HCEC 1CT (cell line): ENCODE measurements at regions not wholly inside any gene's neighbourhood (a gene's known extent, or its start where the extent isn't known, plus 50 kb on each side); places are given as distances from the start of the nearest gene placed in this dataset.
"Not testable (repeated sequence)": the region's sequence is repeated elsewhere in the genome, so short reads cannot be mapped to it uniquely, and the experiment has no call there.

ENCODE experiments used
- DNase-seq: peaks from one replicate; pipeline ENCODE4 v3.0.0-alpha.2; 2017

DNA sequence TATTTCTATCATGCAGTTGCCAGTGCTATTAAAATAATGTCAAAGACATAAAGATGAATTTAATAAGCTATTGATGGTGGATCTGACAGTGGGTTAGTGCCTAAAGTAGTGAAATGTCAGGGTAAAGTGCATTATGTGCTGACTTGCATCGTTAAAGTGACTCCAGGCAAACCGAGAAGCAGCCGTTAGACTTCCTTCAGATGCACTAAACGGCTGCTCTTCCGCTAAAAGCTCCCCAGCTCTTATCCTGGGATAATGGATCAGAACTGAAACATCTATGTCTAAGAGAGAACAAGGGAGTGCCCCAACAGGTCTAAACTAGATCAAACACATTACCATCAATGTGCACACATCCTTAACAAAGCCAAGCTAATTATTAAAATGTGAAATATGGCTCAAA, 468.2 kb downstream of the NTRK2 start:
- no peak for DNase-seq

DNA sequence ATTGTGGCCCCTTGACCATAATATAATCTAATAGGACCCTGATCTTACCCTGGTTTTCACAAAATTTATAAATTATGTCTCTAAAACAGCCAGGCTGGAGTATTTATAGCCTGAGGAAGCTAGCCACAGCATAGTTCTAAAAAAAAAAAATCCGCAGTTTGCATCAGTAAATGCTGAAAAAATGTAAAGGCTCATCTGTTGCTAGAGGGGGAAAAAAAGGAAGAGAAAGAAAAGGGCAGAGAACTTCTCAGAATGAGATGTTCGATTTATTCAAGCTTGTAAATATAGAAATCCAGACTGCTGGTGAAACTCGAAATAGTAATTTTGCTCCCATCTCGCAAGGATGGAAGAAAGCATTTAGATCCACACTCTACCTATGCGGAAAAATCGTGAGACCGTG, 467.5 kb downstream of the NTRK2 start:
- DNase-seq: no peak

DNA sequence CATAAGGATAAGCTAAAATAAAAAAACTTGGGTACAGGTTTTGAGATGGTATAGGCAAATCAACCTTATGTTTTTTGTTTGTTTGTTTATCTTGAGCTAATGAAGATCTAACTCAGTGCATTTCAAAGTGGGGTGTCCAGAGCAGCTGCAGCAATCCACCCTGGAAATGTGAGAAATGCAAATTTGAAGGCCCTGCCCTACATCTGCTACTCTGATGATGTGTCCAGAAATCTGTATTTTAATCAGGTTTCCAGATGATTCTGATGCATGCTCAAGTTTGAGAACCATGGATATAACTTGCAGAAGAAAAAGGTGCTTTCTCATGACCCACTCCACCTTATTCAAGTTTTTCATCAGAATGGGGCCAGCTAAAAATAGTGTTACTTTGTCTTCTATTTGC, 467.0 kb downstream of the NTRK2 start:
- no peak for DNase-seq

DNA sequence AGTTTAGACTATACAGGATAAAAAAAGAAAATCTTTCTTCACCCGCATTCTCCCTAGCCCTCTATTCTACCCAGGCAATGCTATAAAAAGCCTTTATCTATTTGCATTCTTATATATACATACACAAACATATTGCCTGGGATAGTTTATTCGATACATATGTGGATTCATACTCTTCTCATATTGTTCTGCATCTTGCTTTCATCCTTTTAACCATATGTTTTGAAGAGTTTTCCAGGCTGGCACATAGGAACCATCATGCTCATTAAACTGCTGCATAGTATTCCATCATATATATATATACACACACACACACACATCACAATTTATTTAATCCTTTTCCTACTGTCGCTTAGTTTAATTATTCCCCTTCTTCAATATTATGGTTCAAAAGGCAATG, 461.2 kb downstream of the NTRK2 start:
- no peak for DNase-seq

DNA sequence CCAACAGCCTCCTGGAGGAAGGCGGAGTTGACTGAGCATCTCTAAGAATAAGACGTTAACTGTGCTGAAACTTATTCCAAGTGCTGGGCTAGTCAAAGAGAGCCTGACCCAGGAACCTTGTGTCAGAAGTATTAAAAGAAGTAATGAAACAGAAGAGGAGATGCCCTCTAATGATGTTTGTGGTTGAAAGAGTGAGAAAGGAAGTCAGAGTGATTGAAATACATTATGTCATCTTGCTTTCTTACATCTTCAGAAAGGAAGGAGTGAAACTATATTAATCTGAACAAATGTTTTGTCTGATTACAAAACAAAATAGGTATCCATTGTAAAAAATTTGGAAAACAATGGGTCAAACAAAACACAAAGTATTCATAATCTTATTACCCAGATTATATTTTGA, 460.7 kb downstream of the NTRK2 start:
- DNase-seq: no peak

DNA sequence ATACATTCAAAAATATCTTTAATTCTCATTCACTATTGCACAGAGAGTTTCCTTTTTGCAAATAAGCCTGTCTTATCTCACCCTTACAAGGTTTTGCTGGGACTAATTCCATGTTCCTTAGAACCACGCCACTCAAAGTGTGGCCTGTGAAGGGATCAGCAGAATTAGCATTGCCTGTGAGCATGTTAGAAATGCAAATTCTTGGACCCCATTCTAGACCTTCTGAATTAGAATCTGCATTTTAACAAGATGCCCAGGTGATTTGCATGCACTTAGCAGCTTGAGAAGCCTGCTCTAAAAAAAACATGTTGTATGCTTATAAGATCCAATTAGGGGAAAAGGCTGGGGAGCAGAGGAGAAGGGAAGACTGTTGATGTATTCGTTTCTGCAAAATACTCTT, 460.0 kb downstream of the NTRK2 start:
- DNase-seq: no peak

DNA sequence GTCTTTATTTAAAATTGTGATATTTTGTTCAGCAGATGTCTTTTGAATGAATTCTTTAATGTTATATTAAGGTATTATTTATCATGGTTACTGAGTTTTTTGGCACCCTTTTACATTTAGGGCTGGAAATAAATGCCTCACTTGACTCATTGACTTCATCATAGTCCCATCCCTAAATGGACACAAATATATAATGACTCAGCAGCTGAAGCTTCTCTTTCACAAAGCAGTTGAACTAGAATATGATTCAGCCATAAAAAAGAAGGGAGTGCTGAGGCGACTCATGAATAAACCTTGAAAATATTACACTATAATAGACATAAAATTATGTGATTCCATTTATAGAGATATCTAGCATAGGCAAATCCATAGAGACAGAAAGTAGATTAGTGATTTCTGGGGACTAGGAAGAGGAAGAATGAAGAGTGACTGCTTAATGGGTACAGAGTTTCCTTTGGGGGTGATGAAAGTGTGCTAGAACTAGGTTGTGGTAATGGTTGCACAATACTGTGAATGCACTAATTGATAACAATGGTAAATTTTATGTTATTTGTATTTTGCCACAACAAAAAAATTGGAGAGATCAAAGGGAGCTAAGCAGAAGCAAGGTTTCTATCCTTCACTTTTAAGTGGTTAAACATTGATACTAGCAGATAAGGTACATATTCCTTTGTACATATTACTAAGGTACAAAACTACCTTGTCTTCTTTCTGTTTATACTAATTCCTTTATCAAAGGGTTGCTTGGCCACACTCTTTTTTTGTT, 449.6 kb downstream of the NTRK2 start:
- DNase-seq: no peak

DNA sequence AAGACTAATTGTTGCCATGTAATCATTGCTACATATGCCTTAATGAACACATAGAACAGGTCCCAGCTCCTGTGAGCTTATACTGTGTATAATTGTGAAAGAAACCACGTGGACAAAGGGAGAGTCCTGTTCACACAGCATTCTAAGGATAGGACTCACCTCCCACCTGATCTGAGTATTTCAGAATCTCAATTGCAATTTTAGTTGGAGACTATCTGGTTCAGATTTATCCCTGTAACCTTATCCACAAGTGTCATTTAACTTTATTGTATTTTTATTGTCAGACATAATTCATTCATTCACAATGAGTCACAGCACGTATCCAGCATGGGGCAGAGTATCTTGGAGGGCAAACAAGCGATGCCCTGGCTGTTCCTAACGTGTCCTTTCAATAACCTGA, 448.3 kb downstream of the NTRK2 start:
- no peak for DNase-seq

DNA sequence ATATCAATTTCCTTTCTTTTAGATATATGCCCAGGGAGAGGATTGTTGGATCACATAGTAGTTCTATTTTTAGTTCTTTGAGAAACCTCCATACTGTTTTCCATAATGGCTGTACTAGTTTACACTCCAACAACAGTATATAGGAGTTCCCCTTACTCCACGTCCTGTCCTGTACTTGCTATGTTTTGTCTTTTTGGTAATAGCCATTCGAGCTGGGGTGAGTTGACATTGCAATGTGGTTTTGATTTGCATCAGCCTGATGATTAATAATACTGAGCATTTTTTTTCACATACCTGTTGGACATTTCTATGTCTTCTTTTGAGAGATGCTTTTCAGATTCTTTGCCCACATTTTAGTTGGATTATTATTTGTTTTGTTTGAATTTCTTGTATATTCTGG, 445.9 kb downstream of the NTRK2 start:
- DNase-seq: no peak

DNA sequence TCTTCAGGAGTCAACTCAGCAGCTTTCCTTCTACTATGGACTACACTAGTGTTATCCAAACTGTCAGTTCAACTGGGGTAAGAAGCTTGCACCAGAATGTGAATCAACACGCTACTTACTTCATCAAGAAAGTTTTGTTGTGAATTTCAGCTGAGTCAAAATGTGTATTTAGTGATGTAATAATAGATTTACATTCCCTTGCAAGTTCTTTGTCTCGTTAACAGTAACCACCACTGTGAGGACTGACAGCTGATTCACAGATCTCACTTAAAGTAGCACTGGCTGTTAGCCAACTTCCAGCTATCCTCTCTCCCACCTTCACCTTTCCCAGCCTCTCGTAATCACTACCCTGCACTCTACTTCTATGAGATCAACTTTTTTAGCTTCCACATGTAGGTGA, 445.3 kb downstream of the NTRK2 start:
- DNase-seq: no peak

DNA sequence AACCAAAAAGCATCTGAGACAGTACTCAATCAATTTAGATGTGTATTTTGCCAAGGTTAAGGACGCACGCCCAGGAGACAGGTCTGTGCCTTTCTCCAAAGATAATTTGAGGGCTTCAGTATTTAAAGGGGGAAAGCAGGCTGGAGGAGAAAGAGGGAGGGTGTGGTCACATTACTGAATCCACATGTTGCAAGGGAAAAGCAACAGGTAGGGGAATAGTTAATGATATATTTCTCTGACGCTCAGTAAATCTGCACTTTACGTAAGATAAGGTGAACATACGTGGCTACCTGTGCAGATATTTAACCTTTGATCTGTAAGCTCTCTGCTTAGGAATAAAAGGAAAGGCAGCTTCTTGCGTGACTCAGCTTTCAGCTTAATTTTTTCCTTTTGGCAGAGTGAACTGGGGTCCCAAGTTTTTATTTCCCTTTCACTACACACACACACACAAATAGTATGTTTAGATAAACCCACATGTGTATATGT, 443.4 kb downstream of the NTRK2 start:
- DNase-seq: no peak

DNA sequence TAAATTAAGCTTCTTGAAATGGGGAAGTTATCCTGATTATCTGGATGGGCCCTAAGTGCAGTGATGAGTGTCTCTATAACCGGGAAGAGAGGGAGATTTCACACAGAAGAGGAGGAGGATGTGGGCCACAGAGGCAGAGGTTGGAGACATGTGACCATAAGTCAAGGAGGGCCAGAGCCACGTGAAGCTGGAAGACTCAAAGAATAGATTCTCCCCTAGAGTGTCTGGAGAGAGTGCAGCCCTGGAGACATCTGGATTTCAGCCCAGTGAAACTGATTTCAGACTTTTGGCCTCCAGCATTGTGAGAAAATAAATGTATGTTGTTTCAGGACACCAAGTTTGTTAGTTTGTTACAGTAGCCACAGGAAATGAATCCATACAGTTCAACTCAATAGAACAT, 442.9 kb downstream of the NTRK2 start:
- no peak for DNase-seq

DNA sequence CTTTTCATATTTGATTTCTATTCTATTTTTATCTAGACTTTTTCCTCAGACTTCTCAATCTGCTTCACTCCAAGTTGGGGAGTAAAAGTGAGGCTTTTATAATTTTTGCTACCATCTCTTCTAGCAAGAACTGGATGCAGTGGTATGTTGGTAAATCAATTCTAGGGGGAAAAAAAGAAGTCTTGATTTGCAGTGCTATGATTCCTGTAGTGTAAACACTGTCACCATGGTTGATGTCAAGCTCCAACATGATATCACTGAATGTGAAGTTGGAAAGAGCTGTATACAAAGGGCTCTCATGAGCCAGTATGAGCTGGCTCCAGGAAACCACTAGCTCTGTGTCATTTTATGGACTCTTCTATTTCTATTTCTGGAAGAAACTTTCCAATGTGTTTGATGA, 439.2 kb downstream of the NTRK2 start:
- no peak for DNase-seq

DNA sequence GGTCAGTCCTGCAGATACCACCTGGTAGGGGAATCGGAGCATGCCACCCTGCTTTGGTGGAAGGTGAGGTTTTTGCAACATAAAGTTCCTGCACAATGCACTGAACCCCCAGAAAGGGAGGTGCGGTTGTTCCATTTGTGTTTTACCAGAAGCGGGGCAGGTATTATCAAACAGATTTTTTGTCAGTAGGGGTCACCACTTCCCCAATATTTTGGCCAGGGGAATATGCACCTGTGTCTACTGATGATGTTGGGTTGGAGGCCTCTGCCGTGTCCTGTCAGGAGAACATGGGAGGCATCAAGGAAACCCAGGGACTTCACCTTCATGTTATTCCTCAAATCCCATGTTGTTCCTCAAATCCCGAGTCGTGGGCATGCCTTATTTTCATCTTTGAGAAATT, 438.7 kb downstream of the NTRK2 start:
- no peak for DNase-seq

DNA sequence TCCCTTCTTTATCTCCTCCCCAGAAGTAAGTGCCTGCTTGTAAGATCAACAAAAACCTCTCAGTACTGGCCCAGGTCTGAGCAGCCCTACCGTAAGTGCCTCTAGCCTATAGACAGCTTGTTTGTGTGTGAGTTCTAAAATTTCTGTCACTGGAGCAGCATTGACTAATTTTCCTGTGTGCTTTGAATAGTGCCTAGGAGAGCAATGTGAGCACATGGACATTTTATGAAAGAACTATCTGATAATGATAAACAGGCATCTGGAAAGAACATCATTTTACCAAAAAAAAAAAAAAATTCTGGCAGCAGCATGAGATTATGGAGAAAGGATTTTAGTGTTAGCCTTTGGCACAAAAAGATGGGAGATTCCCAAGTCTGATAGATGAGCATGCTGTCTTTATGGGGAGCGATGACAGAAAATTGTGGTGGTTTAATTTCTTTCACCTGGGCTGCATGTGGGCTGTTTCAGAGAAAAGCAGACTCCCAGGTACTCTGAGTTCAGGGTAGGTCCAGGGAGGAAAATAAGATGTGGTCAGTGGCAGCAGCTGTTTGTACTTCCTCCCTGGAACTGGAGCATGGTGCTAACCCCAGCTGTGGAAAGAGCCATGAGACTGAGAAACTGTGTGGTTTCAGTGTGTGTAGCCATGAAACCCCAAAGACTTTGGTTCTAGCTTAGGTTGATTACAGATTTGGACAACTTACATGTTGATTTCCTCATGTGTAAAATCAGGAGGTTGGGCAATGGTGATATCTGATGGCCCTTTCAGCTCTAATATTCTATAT, 419.9 kb downstream of the NTRK2 start:
- no peak for DNase-seq

DNA sequence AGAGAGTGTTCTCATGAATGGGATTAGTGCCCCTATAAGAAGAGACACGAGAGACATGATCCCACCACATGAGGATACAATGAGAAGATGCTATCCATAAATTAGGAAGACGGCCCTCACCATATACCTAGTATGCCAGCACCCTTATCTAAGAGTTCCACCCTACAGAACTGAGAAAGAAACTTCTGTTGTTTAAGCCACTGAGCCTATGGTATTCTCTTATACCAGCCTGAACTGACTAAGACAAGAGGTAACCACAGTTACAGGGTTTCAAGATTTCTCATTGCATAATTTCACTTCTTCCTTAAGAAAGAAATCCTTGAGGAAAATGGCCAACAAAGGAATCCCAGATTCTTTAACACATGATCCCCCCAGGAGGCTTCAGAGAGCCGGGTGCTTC, 412.4 kb downstream of the NTRK2 start:
- no peak for DNase-seq

DNA sequence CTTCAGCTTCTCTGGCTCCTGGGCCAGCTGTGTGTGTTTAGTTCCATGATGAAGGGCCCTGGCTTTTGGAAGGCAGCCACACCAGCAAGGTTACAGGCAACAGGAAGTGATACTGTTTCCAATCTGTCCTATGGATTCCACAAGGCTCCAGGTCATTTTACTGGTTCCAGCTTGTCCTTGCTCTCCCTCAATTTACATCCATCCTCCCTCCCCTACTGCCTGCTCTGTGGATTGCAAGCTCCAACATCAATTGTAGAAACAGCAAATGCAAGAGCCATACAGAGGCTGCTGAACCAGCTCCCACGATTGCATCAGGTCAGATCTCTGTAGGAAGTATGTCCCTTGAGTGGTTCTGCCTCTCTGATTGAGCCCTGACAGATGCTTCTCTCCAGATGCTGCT, 409.8 kb downstream of the NTRK2 start:
- no peak for DNase-seq

DNA sequence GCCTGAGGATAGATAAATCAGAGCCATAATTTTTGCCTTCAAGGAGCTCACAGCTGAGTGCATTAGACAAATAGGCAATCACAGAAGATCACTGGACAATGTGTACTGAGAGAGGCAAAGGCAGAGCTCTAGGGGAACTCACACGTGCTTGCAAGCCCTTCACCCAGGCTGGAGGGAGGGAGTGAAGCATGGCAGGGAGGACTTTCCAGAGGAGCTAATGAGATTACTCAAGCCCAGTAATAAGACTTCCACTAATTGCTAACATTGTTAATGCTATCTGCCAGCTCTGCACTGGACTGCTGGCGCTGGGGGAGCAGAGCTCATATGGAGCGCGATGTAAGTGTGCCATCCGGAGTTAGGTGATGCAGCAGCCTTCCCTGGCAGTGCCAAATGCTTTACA, 408.4 kb downstream of the NTRK2 start:
- no peak for DNase-seq

DNA sequence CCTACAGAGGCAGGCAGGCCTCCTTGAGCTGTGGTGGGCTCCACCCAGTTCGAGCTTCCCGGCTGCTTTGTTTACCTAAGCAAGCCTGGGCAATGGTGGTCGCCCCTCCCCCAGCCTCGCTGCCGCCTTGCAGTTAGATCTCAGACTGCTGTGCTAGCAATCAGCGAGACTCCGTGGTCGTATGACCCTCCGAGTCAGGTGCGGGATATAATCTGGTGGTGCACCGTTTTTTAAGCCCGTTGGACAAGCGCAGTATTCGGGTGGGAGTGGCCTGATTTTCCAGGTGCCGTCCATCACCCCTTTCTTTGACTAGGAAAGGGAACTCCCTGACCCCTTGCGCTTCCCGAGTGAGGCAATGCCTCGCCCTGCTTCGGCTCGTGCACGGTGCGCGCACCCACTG, 407.6 kb downstream of the NTRK2 start:
- DNase-seq: not testable (repeated sequence)
